ENCODE measurements at regions not wholly inside any gene's neighbourhood (a gene's known extent, or its start where the extent isn't known, plus 50 kb on each side); places are given as distances from the start of the nearest gene placed in this dataset.

GRCh38 chr3:31186041-31186440 is 291.6 kb upstream of the GADL1 start:
- dilution Hi-C loops (cut with HindIII; ENCODE audit: low sequenced_read_pairs, unreplicated experiment) = no loop called here
- POLR2A ChIA-PET (ENCODE audit: unreplicated experiment) = no interaction called here
- no TSS peak for BruUV-seq (replicated peaks)

More at GRCh38 chr3:31186041-31186440, 291.6 kb upstream of the GADL1 start:
- H4K91ac ChIP-seq (ENCODE audit: insufficient read depth, low read depth, low read length) = no peak overlapping the region
- H3K14ac ChIP-seq (replicated peaks; ENCODE audit: low read depth, low read length) = no peak overlapping the region
- H2BK15ac ChIP-seq (ENCODE audit: low read depth, low read length) = no peak overlapping the region
- TF ChIP-seq CHD1 (IDR thresholded peaks at IDR 0.05; ENCODE audit: low read depth, low read length) (no peak), CEBPB (IDR thresholded peaks at IDR 0.05; ENCODE audit: low read depth, low read length) (no peak), BHLHE40 (IDR thresholded peaks at IDR 0.05; ENCODE audit: low read depth, low read length) (no peak), POLR2A (IDR thresholded peaks at IDR 0.05; ENCODE audit: low read depth, low read length) (no peak), RFX5 (IDR thresholded peaks at IDR 0.05; ENCODE audit: low read depth, low read length) (no peak)
- peaks cover 7% of the 10 kb centered on the region for H3K27me3 ChIP-seq (ENCODE audit: control insufficient read depth, insufficient read depth, low read length)
- intact Hi-C loops (cut with micrococcal nuclease) = no loop called here
- H3K23ac ChIP-seq (ENCODE audit: low read depth, low read length) = no peak overlapping the region
- H3K4me1 ChIP-seq (ENCODE audit: control insufficient read depth, insufficient read depth, low read length) = no peaks in the 10 kb centered on the region
- CTCF ChIA-PET = no interaction called here
- H2AFZ ChIP-seq (replicated peaks; ENCODE audit: low read length, poor library complexity) = no peak overlapping the region
- no peak for ATAC-seq (ENCODE audit: low read depth)
- H3K9me3 ChIP-seq (ENCODE audit: control insufficient read depth, insufficient read depth, low read length) = no peaks in the 10 kb centered on the region
- H4K5ac ChIP-seq (ENCODE audit: low read depth, low read length) = no peak overlapping the region
- H4K20me1 ChIP-seq (ENCODE audit: insufficient read depth, low read length) = no peaks in the 10 kb centered on the region
- no peak overlapping the region for H2BK120ac ChIP-seq (ENCODE audit: low read depth, low read length)
- no peak overlapping the region for H3K18ac ChIP-seq (ENCODE audit: low read depth, low read length)
- no peak overlapping the region for H3K27ac ChIP-seq (ENCODE audit: insufficient read depth, low read length)
- H3K4ac ChIP-seq (ENCODE audit: low read depth, low read length) = no peak overlapping the region
- H2AK9ac ChIP-seq (replicated peaks; ENCODE audit: low read depth, low read length, poor library complexity) = no peak overlapping the region
- H2AK5ac ChIP-seq (ENCODE audit: low read depth, low read length) = no peak overlapping the region
- H3K4me3 ChIP-seq (ENCODE audit: insufficient read depth, low read depth, low read length) = no peak overlapping the region
- no CpG with 5 or more reads among the region's 4 CpGs for WGBS, 2 experiments (ENCODE audit: extremely low coverage in 2 of 2, insufficient read length in 1 of 2)
- no peak overlapping the region for H2BK5ac ChIP-seq (ENCODE audit: low read depth, low read length, poor library complexity, severe bottlenecking)
- no peaks in the 10 kb centered on the region for H3K9me1 ChIP-seq (ENCODE audit: insufficient read depth, low read length)
- no peak overlapping the region for H3K9ac ChIP-seq (ENCODE audit: low read depth, low read length)
- DNase-seq = no peak
- H3K4me2 ChIP-seq (ENCODE audit: low read depth, low read length) = no peak overlapping the region
- H2BK20ac ChIP-seq (ENCODE audit: low read depth, low read length) = no peak overlapping the region
- H3K56ac ChIP-seq (ENCODE audit: extremely low read depth, insufficient read depth, low read length) = no peak overlapping the region
- no peak overlapping the region for H4K8ac ChIP-seq (ENCODE audit: low read depth in 2 of 2, low read length in 2 of 2)
- H3K36me3 ChIP-seq (ENCODE audit: control insufficient read depth, insufficient read depth, low read length) = no peaks in the 10 kb centered on the region
- in situ Hi-C loops (cut with MboI; ENCODE audit: low sequenced_read_pairs) = no loop called here
- H3K79me1 ChIP-seq (ENCODE audit: low read depth in 1 of 2, low read length in 2 of 2) = no peaks in the 10 kb centered on the region

All from IMR-90 (cell line).